Hematopoietic multipotent progenitor cell treated with erythropoietin and hydrocortisone succinate and interleukin-3 and kit ligand, for 8 days (in vitro differentiated cells): ENCODE measurements at regions not wholly inside any gene's neighbourhood (a gene's known extent, or its start where the extent isn't known, plus 50 kb on each side); places are given as distances from the start of the nearest gene placed in this dataset.

Source experiments
- DNase-seq: peaks from one replicate; pipeline ENCODE4 v3.0.0-alpha.2; 2015

DNA sequence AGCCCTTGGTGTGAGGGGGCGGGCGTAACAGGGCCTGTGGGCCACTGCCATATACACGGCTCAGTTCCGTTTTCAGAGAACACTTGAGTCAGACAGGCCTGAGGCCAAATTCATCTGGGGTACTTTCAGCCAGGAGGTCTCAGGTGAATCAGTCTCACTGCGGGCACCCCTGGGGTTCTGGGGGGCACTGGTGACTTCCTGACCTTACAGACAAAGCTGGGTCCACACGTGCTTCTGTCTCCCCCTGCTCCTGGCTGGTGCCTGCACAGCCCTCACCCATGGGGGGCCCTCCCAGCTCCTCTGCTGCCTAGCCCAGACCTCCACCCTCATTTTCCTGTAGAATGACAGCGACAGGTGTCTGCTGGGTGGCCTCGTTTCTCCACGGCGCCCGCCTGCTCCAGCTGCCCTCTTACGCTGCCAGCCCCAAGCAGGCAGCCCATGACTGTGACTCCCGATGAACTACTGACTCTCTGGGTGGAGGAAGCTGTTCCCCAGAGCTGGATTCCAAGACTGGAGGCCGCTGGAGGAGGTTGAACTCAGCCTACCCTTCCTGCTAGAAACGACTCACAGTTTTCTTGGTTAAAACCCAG lies 374.1 kb upstream of the IRX4 start:
- no peak for DNase-seq

GRCh38 chr5:2255915-2256690 lies 373.4 kb upstream of the IRX4 start:
- no peak for DNase-seq

DNA sequence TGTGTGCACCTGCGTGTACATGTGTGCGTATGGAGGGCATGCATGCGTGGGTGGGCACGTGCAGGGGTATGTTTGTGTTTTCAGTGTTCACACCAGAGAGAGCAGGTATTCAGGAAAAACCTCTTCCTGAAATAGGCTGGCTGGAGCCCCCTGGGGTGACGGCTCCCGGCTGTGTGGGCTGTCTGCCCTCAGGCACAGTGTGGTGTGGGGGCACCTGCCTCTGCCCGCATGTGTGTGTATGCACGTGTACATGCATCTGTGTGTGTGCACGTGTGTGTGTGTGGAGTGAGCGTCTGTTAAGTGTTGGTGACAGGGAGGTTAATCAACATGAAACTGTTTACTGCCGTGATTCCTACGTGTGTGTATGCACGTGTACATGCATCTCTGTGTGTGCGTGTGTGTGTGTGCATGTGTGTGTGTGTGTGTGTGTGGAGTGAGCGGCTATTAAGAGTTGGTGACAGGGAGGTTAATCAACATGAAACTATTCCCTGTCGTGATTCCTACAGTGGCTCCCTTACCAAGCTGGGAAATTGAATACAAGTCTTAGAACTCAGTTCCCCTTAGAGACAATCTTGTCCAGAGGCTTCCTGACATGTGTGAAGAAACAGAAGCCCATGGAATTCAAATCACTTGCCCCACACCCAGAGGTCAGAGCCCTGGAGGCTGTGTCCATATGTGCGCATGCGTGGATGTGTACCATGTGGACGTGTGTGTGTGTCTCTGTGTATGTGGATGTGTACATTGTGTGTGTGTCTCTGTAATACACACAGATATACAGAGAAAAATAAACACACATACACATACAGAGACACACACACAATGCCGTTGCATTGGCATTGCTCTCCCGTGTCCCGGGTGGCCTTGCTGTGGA lies 372.4 kb upstream of the IRX4 start:
- DNase-seq = no peak

GRCh38 chr5:2254406-2254805 lies 371.7 kb upstream of the IRX4 start:
- DNase-seq = no peak

- DNase-seq = no peak
These were observed 370.6 kb upstream of the IRX4 start for GRCh38 chr5:2253040-2253975.

DNA sequence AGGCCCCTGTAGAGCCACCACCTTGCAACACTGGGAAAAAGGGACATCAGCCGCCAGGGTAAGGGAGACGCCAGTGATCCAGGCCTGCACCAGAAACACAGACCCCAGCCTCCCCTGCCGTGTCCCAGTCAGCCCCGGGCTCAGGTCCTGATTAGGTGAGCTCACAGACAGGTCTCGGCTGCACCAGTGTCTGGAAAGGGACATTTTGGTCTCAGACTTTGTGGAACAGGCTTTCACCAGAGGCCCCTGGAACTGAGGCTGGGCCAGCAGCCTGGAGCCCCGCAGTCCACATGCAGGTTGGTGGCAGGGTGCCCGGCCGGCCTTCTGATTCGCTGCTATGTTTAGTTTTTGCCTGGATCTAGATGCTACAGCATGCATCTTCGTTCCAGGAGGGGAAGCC lies 369.0 kb upstream of the IRX4 start:
- no peak for DNase-seq

DNA sequence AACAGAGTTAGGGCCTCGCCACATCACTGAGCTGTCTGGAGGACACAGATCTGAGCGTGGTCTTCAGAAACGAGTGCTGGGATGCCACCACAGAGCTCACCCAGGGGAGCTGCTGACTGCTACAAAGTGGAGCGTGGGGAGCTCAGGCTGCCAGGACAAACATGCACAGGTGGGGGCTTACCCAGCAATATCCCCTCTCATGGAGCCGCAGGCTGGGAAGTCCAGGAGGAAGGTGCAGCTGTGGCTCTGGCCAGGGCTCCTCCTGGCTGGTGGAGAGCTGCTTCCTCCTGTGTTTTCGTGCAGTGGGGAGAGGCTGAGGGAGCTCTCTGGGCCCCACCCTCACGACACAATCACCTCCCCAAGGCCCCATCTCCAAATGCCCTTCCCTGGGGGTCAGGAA lies 368.6 kb upstream of the IRX4 start:
- DNase-seq = no peak

DNA sequence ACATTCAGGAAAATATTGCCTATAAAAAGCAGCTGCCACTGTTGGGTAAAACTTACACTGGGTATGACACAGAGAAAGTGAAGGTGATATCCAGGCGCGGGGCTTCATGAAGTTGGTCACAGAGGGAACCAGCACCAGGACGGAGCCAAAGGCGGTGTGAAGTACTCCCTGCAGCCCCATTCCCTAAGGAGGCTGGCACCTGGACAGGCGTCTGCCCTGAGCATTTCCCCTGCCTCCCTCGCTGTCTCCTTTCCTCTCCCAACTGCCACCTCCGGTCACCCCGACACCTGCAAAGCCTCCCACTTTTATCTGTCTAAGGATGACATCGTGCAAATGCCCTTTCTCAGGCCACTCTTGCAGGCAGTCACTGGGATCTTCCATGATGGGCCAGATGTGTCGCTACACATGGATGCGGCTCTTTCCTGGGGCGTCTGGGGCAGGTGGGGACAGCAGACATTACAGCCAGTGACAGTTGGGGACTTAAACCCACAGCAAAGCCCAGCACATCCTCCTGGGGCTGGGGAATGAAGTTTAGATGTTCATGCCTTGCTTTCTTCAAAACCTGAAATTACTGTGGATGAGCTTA lies 367.7 kb upstream of the IRX4 start:
- no peak for DNase-seq

DNA sequence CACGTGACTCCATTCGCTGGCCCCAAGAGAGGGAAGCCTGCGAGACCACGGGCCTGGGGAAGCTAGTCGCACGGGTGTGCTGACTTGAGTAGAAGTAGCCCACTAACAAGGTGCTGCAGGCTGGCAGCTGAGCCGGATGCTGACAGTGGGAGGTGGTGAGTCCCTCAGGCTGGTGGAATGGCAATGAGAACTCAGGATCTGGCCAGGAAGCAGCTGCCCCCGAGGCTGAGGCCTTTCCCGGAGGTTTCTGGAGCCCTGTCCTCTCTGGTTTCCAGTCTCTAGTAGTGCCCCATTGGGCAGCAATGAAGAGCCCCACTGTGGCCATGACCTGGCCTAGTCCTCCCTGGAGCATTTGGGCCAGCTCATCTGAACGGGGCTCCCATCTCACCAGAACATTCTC lies 366.7 kb upstream of the IRX4 start:
- no peak for DNase-seq

- DNase-seq = no peak
These were observed 366.3 kb upstream of the IRX4 start for GRCh38 chr5:2249026-2249425.

GRCh38 chr5:2242539-2242938 lies 359.8 kb upstream of the IRX4 start:
- no peak for DNase-seq

DNA sequence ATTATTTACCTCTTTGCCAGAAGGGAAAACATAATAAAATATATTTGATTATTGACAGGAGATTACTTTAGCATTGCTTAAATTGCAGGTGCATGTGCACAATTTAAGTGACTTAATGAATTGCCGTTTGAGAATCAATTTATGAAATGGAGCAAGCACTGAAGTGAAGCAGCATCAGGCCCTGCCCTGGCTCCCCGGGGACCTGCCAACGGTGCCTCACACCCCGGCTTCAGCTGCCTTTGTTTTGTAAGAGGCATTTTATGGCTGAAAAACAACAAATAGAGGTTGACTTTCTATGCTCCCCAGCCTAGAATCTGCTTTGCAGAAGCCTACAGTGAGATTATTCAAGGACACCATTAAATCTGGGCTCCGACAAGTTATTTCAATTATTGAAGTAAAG lies 359.1 kb upstream of the IRX4 start:
- DNase-seq = no peak

- no peak for DNase-seq
These were observed 357.6 kb upstream of the IRX4 start for GRCh38 chr5:2240118-2240904.

DNA sequence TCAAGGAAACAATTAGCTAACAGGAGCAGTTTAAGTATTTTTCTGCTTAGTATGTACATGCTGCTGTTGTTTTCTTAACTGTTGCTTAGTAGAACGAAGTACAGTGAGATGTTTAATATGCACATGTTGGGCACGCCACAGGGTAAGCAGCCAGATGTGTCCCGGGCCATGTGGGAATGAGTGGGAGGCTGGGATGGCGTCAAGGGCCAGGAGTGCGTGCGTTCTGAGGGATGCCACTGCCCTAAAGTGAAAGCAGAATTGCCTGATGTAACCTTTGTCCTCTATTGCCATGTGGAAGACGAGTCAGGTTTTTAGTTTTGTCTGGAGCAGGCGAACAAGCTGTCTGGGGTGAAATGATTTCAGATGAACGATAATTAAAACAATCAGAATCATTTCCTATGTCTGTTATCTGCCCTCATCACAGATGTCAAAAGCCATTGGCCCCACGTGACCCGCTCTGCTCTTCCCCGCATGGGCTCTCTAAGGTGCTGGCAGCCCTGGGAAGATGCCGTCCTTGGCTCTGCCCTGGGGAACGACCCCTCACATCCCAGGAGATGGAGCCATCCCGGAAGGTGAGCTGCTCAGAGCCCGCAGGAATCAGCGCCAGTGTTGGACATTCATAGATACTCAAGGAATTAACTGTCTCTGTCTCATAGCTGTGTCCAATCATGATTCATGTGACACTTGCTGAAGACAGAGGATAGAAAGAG lies 356.6 kb upstream of the IRX4 start:
- DNase-seq = no peak

- DNase-seq = no peak
These were observed 356.0 kb upstream of the IRX4 start for GRCh38 chr5:2238732-2239131.

DNA sequence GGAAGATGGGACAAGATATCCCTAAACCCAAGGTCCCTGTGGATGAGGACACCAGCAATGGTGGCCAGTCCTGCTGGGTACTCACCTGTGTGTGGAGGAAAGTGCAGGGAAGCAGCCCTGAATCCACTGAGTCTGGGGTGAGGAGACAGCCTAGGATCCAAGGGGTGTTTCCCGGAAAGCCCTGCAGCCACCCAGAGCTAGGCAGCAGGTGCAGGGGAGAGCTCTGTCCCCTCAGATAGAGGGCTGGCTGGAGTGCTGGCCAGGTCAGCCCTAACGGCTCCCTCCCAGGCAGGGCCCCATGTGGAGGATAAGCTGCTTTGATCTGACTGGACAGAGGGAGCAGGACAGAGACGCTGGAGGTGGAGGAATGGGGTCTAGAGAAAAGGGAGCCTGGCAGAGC lies 344.7 kb upstream of the IRX4 start:
- no peak for DNase-seq

DNA sequence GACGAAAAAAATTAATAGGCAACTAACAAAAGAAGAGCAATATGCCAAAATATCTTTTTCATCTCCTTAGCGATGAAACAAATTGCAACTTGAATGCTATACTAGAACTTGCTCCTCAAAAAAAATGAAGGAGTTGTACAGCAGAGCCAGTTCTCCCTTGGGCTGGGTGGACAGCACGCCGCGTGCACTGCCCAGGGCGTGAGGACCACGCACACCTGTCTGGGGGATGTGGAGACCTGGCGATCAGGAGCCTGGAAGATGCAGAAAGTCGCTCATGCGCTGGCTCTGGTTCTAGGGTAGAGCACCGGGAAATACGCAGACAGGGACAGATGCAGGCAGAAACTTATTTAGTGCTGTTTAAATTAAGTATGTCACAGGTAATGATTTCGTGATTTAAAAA lies 342.0 kb upstream of the IRX4 start:
- DNase-seq = no peak

- no peak for DNase-seq
These were observed 340.6 kb upstream of the IRX4 start for GRCh38 chr5:2223303-2223702.

DNA sequence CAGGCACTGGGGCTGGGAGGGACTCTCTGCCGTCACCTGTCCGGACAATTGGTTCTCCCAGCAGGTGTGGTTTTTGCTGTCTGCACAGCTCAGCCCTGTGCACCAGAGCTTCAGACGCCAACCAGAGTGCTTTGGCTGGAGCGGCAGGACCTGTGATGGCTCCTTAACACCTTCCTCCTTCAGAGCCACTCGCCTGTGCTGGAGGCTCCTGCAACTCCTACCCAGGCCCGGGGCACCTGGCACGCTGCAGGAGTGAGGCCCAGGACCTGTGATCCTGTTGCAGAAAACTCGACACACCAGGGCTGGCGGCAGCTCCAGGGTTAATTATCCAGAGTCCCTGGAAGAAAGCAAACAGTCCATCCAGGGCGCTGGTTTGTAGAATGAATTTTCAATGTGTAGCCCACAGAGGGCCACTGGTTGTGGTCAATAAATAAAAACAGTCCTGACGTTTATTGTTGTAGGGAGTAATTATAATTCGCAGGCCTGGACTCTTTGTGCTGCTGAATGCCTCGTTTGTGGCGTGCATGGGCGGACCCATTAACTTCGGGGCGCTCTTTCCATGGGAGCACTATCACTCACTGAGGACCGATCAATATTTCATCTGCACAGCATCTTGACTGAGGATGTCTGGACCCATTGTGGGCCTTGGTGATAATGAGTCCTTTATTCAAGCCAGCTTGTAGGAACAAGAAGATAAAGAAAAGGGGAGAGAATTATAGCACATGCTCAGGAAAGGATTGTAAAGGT lies 339.7 kb upstream of the IRX4 start:
- DNase-seq = no peak

GRCh38 chr5:2221450-2221849 lies 338.7 kb upstream of the IRX4 start:
- no peak for DNase-seq
